A549 (cell line): ENCODE measurements at regions not wholly inside any gene's neighbourhood (a gene's known extent, or its start where the extent isn't known, plus 50 kb on each side); places are given as distances from the start of the nearest gene placed in this dataset.

Experiments used
- CEBPB ChIP-seq, 2 experiments: fragments of >200 bp in 1 of 2; sonication (Bioruptor Twin) in 1 of 2; formaldehyde crosslinking in 1 of 2; IDR thresholded peaks; 2 replicates each; pipeline ENCODE4 v1.6.1; 2012 to 2016
- ESRRA ChIP-seq: fragments of 150-350 bp; IDR thresholded peaks from 2 replicates; pipeline ENCODE4 v1.6.1; 2014; ENCODE audit warnings: mild to moderate bottlenecking, low read length, borderline replicate concordance
- HOXA7 ChIP-seq: fragments of 250-450 bp; sonication (Bioruptor Pico); IDR thresholded peaks from 2 replicates; pipeline ENCODE4 v1.5.0; 2020; ENCODE audit warnings: mild to moderate bottlenecking, moderate library complexity
- HOXB5 ChIP-seq: fragments of 250-450 bp; sonication (Bioruptor Pico); IDR thresholded peaks from 2 replicates; pipeline ENCODE4 v1.5.0; 2020; ENCODE audit warnings: mild to moderate bottlenecking, moderate library complexity
- KDM5A ChIP-seq: fragments of 200-600 bp; sonication (generic); IDR thresholded peaks from 2 replicates; pipeline ENCODE4 v1.6.1; 2016; ENCODE audit warnings: antibody characterized with exemption, mild to moderate bottlenecking
- NR3C1 ChIP-seq: fragments of >200 bp; sonication (Bioruptor Twin); formaldehyde crosslinking; IDR thresholded peaks from 3 replicates; pipeline ENCODE4 v1.6.1; 2017
- POLR2A ChIP-seq: IDR thresholded peaks from 2 replicates; pipeline ENCODE4 v1.6.1; 2012; ENCODE audit warnings: mild to moderate bottlenecking, low read length
- RAD21 ChIP-seq, 2 experiments: fragments of >200 bp in 1 of 2; sonication (Bioruptor Twin) in 1 of 2; formaldehyde crosslinking in 1 of 2; IDR thresholded peaks in 1 of 2; conservative IDR thresholded peaks in 1 of 2; 2 replicates in 1 of 2; 3 replicates in 1 of 2; pipeline ENCODE4 v1.6.1; 2012 to 2018; ENCODE audit warnings: inconsistent platforms in 1 of 2
- RNF2 ChIP-seq: fragments of 200-600 bp; sonication (generic); IDR thresholded peaks from 2 replicates; pipeline ENCODE4 v1.6.1; 2016; ENCODE audit warnings: low read depth, mild to moderate bottlenecking, antibody characterized with exemption, moderate library complexity, borderline replicate concordance
- SMC3 ChIP-seq: fragments of >200 bp; sonication (Bioruptor Twin); formaldehyde crosslinking; IDR thresholded peaks from 3 replicates; pipeline ENCODE4 v1.6.1; 2018; ENCODE audit warnings: inconsistent platforms
- TF ChIP-seq, protein P1 (sequence below): fragments of >200 bp; sonication (Bioruptor Twin); formaldehyde crosslinking; IDR thresholded peaks from 3 replicates; pipeline ENCODE4 v1.5.1; 2016
- TF ChIP-seq, protein P2 (sequence below): fragments of >200 bp; sonication (Bioruptor Twin); formaldehyde crosslinking; IDR thresholded peaks from 3 replicates; pipeline ENCODE4 v1.6.1; 2016

DNA sequence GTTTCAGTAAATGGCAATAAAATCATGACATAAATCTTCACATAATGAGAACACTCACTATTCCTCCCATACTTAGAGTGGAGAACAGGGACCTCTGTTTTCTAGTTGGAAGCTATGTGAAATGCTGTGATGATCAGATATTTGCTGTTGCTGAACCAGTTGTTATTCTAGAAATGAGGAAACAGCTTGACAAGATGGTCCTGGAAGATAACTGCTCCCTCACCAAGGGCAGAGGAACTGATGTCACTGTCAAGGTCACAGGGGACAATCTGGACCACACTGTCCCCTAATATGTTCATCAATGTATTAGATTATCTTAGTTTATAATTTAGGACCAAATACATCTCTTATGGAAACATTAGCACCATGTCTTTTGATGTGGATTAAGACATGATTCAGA, 1173.3 kb downstream of the PCDH17 start:
- TF ChIP-seq RNF2 (no peak), POLR2A (no peak), SMC3 (no peak), RAD21 (conservative IDR thresholded peaks at IDR 0.05 in 1 of 2, IDR thresholded peaks at IDR 0.05 in 1 of 2) (no peak), KDM5A (no peak), HOXB5 (CRISPR knock-in tag) (no peak), ESRRA (no peak), NR3C1 (no peak), CEBPB (IDR thresholded peaks at IDR 0.05) (no peak), HOXA7 (CRISPR knock-in tag) (no peak)
- TF ChIP-seq, protein P1, sequence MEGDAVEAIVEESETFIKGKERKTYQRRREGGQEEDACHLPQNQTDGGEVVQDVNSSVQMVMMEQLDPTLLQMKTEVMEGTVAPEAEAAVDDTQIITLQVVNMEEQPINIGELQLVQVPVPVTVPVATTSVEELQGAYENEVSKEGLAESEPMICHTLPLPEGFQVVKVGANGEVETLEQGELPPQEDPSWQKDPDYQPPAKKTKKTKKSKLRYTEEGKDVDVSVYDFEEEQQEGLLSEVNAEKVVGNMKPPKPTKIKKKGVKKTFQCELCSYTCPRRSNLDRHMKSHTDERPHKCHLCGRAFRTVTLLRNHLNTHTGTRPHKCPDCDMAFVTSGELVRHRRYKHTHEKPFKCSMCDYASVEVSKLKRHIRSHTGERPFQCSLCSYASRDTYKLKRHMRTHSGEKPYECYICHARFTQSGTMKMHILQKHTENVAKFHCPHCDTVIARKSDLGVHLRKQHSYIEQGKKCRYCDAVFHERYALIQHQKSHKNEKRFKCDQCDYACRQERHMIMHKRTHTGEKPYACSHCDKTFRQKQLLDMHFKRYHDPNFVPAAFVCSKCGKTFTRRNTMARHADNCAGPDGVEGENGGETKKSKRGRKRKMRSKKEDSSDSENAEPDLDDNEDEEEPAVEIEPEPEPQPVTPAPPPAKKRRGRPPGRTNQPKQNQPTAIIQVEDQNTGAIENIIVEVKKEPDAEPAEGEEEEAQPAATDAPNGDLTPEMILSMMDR, result no peak
- TF ChIP-seq, protein P2, sequence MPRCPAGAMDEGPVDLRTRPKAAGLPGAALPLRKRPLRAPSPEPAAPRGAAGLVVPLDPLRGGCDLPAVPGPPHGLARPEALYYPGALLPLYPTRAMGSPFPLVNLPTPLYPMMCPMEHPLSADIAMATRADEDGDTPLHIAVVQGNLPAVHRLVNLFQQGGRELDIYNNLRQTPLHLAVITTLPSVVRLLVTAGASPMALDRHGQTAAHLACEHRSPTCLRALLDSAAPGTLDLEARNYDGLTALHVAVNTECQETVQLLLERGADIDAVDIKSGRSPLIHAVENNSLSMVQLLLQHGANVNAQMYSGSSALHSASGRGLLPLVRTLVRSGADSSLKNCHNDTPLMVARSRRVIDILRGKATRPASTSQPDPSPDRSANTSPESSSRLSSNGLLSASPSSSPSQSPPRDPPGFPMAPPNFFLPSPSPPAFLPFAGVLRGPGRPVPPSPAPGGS, result no peak
